NCI-H1694 (cell line): ENCODE measurements at regions not wholly inside any gene's neighbourhood (a gene's known extent, or its start where the extent isn't known, plus 50 kb on each side); places are given as distances from the start of the nearest gene placed in this dataset.
"Not testable (repeated sequence)": the region's sequence is repeated elsewhere in the genome, so short reads cannot be mapped to it uniquely, and the experiment has no call there.

Experiments used
- DNase-seq: peaks from one replicate; lab custom pipeline; 2025; lab: John Stamatoyannopoulos, UW

GRCh38 chr13:100764937-100765336, 90.3 kb upstream of the TMTC4 start:
- no peak for DNase-seq

GRCh38 chr13:100762126-100762525, 87.5 kb upstream of the TMTC4 start:
- not testable (repeated sequence) for DNase-seq

GRCh38 chr13:100755891-100756290, 81.3 kb upstream of the TMTC4 start:
- no peak for DNase-seq

- DNase-seq, result no peak
Observed at GRCh38 chr13:100754459-100754858, 79.9 kb upstream of the TMTC4 start.

- peak; percentile 77 for DNase-seq
Observed at GRCh38 chr13:100753376-100753775, 78.8 kb upstream of the TMTC4 start.

GRCh38 chr13:100751826-100752225, 77.2 kb upstream of the TMTC4 start:
- DNase-seq, result peak; percentile 72

- DNase-seq, result no peak
Observed at GRCh38 chr13:100746953-100747683, 72.5 kb upstream of the TMTC4 start.

GRCh38 chr13:100738176-100738855, 63.7 kb upstream of the TMTC4 start:
- no peak for DNase-seq

GRCh38 chr13:100735494-100735893, 60.9 kb upstream of the TMTC4 start:
- DNase-seq, result no peak

- no peak for DNase-seq
Observed at GRCh38 chr13:100734194-100734720, 59.7 kb upstream of the TMTC4 start.

GRCh38 chr13:100733261-100733660, 58.7 kb upstream of the TMTC4 start:
- peak; percentile 9 for DNase-seq

- no peak for DNase-seq
Observed at GRCh38 chr13:100728201-100728600, 53.6 kb upstream of the TMTC4 start.

- no peak for DNase-seq
Observed at GRCh38 chr13:100725472-100725871, 50.9 kb upstream of the TMTC4 start.

GRCh38 chr13:100724568-100724967, 50.0 kb upstream of the TMTC4 start:
- no peak for DNase-seq
